Aorta (tissue), 5 donors: ENCODE measurements at regions not wholly inside any gene's neighbourhood (a gene's known extent, or its start where the extent isn't known, plus 50 kb on each side); places are given as distances from the start of the nearest gene placed in this dataset.
"Not testable (repeated sequence)": the region's sequence is repeated elsewhere in the genome, so short reads cannot be mapped to it uniquely, and the experiment has no call there.

ENCODE experiments used
- ATAC-seq: fragments of 200-7000 bp; cut with Tn5 transposase; one replicate; pipeline ENCODE4 v1.9.1; 2022; ENCODE audit warnings: moderate library complexity; ENCODE audit not compliant: low FRiP score
- DNase-seq, 2 donors: peaks; one replicate each; pipeline ENCODE4 v3.0.0-alpha.2; 2020
- H3K27ac ChIP-seq, 2 donors: one replicate each; pipeline ENCODE4 v1.5.1; 2013; ENCODE audit warnings: low read length in 2 of 2, mild to moderate bottlenecking in 2 of 2, moderate library complexity in 2 of 2, control low read depth in 1 of 2, inconsistent platforms in 1 of 2, low read depth in 1 of 2
- H3K27me3 ChIP-seq, 2 donors: one replicate each; pipeline ENCODE4 v1.6.1; 2013; ENCODE audit warnings: control low read depth in 1 of 2, low read length in 1 of 2, mild to moderate bottlenecking in 1 of 2, moderate library complexity in 1 of 2; ENCODE audit not compliant: insufficient read depth in 2 of 2, control insufficient read depth in 1 of 2
- H3K36me3 ChIP-seq, 2 donors: one replicate each; pipeline ENCODE4 v1.6.1; 2013; ENCODE audit warnings: control low read depth in 1 of 2, low read length in 1 of 2, mild to moderate bottlenecking in 1 of 2; ENCODE audit not compliant: insufficient read depth in 2 of 2, control insufficient read depth in 1 of 2
- H3K4me1 ChIP-seq, 2 donors: one replicate each; pipeline ENCODE4 v1.6.1; 2013; ENCODE audit warnings: low read length in 2 of 2, control low read depth in 1 of 2, mild to moderate bottlenecking in 1 of 2, moderate library complexity in 1 of 2; ENCODE audit not compliant: insufficient read depth in 2 of 2, control insufficient read depth in 1 of 2
- H3K4me3 ChIP-seq, 2 donors: one replicate each; pipeline ENCODE4 v1.5.1; 2013; ENCODE audit warnings: low read length in 2 of 2, control low read depth in 1 of 2, mild to moderate bottlenecking in 1 of 2
- H3K9me3 ChIP-seq: one replicate; pipeline ENCODE4 v1.6.1; 2013; ENCODE audit warnings: mild to moderate bottlenecking, low read length; ENCODE audit not compliant: control insufficient read depth
- WGBS, 2 donors: extraction: QIAGEN DNeasy Blood & Tissue Kit; methylation state at CpG; one replicate each; pipeline ENCODE4 v1.1.7; 2013; 5-methylcytosine and 5-hydroxymethylcytosine counted together
- intact Hi-C, 2 donors: fragments of 100-400 bp; cut with DNase I; formaldehyde crosslinking; loops; one replicate each; pipeline versions ENCODE4 v1.14.2 to v1.15.0; 2022
- donor health status: healthy with polysubstance abuse.
- donor health status: Bipolar disorder and iron deficiency.
- donor health status: DM: no; HTN: no; CAD: no.
- donor health status: DM: no; HTN: no; CAD: no.
- donor health status: DM: yes; HTN: yes; CAD: no.

GRCh38 chr5:157983906-157984551, 125.1 kb upstream of the CLINT1 start:
- no peak overlapping the region for H3K4me3 ChIP-seq
- no peak for DNase-seq
- H3K27me3 ChIP-seq, result no peaks in the 10 kb centered on the region
- no peak overlapping the region for H3K27ac ChIP-seq
- no peak for ATAC-seq
- no peaks in the 10 kb centered on the region for H3K4me1 ChIP-seq
- no peaks in the 10 kb centered on the region for H3K36me3 ChIP-seq
- intact Hi-C loops, result no loop called here
- no peaks in the 10 kb centered on the region for H3K9me3 ChIP-seq
- WGBS, 2 donors, result 50 to 73% methylated on average over 3 of the region's 3 CpGs

GRCh38 chr5:157978061-157978460, 119.1 kb upstream of the CLINT1 start:
- Histone ChIP-seq H3K27ac (no peak overlapping the region), H3K4me3 (no peak overlapping the region), H3K4me1 (no peaks in the 10 kb centered on the region), H3K9me3 (no peaks in the 10 kb centered on the region), H3K27me3 (peaks cover 0 to 2% of the 10 kb centered on the region in 2 donors), H3K36me3 (no peaks in the 10 kb centered on the region)
- ATAC-seq (no peak), DNase-seq (no peak)
- WGBS, 2 donors, result 95 to 97% methylated on average over 2 of the region's 2 CpGs
- intact Hi-C loops, result no loop called here

GRCh38 chr5:157976429-157976828, 117.5 kb upstream of the CLINT1 start:
- no peak for ATAC-seq
- H3K4me3 ChIP-seq, result no peak overlapping the region
- no peaks in the 10 kb centered on the region for H3K9me3 ChIP-seq
- DNase-seq, result no peak
- no peaks in the 10 kb centered on the region for H3K4me1 ChIP-seq
- peaks cover 0 to 2% of the 10 kb centered on the region in 2 donors for H3K27me3 ChIP-seq
- no peaks in the 10 kb centered on the region for H3K36me3 ChIP-seq
- no peak overlapping the region for H3K27ac ChIP-seq
- intact Hi-C loops, result no loop called here

- Histone ChIP-seq H3K27ac (no peak overlapping the region), H3K4me3 (no peak overlapping the region), H3K27me3 (peaks cover 0 to 2% of the 10 kb centered on the region in 2 donors), H3K4me1 (no peaks in the 10 kb centered on the region), H3K9me3 (no peaks in the 10 kb centered on the region), H3K36me3 (no peaks in the 10 kb centered on the region)
- no peak for DNase-seq
- WGBS, 2 donors, result 92 to 93% methylated on average over 6 of the region's 6 CpGs
- intact Hi-C loops, result no loop called here
- ATAC-seq, result no peak
Measured at GRCh38 chr5:157972579-157972978, 113.6 kb upstream of the CLINT1 start.

- Histone ChIP-seq H3K4me1 (no peaks in the 10 kb centered on the region), H3K36me3 (no peaks in the 10 kb centered on the region), H3K4me3 (no peak overlapping the region), H3K9me3 (no peaks in the 10 kb centered on the region), H3K27ac (peak overlapping the region in 1 of 2 donors; percentile 32), H3K27me3 (peaks cover 0 to 2% of the 10 kb centered on the region in 2 donors)
- WGBS, 2 donors, result 5 to 10% methylated on average over 5 of the region's 5 CpGs
- DNase-seq, result no peak
- intact Hi-C loops, result no loop called here
- ATAC-seq, result peak; percentile 63
Measured at GRCh38 chr5:157971571-157972216, 112.7 kb upstream of the CLINT1 start.

- H3K27ac ChIP-seq, H3K4me3 ChIP-seq, H3K36me3 ChIP-seq, ATAC-seq, H3K9me3 ChIP-seq, DNase-seq, H3K27me3 ChIP-seq, H3K4me1 ChIP-seq, intact Hi-C loops: not testable (repeated sequence)
- WGBS, 2 donors, result 67 to 95% methylated on average over 3 to 6 of the region's 6 CpGs
Measured at GRCh38 chr5:157968570-157968969, 109.6 kb upstream of the CLINT1 start.

- no peak for DNase-seq
- no peak for ATAC-seq
- peaks cover 0 to under 1% of the 10 kb centered on the region in 2 donors for H3K4me1 ChIP-seq
- no peak overlapping the region for H3K27ac ChIP-seq
- intact Hi-C loops, result no loop called here
- H3K36me3 ChIP-seq, result no peaks in the 10 kb centered on the region
- no peaks in the 10 kb centered on the region for H3K9me3 ChIP-seq
- no peaks in the 10 kb centered on the region for H3K27me3 ChIP-seq
- WGBS, 2 donors, result 92% methylated on average over 9 of the region's 9 CpGs
- no peak overlapping the region for H3K4me3 ChIP-seq
Measured at GRCh38 chr5:157965989-157966388, 107.0 kb upstream of the CLINT1 start.

GRCh38 chr5:157965040-157965678, 106.2 kb upstream of the CLINT1 start:
- DNase-seq (no peak), ATAC-seq (no peak)
- H3K27ac ChIP-seq, result no peak overlapping the region
- H3K4me1 ChIP-seq, result peaks cover 0 to 1% of the 10 kb centered on the region in 2 donors
- no peak overlapping the region for H3K4me3 ChIP-seq
- no peaks in the 10 kb centered on the region for H3K27me3 ChIP-seq
- no peaks in the 10 kb centered on the region for H3K9me3 ChIP-seq
- H3K36me3 ChIP-seq, result no peaks in the 10 kb centered on the region
- intact Hi-C loops, result no loop called here
- 48 to 53% methylated on average over 2 of the region's 2 CpGs for WGBS, 2 donors

- intact Hi-C loops, result no loop called here
- ATAC-seq (no peak), DNase-seq (no peak)
- Histone ChIP-seq H3K27me3 (no peaks in the 10 kb centered on the region), H3K36me3 (no peaks in the 10 kb centered on the region), H3K4me1 (peaks cover 0 to 1% of the 10 kb centered on the region in 2 donors), H3K9me3 (no peaks in the 10 kb centered on the region), H3K4me3 (no peak overlapping the region), H3K27ac (no peak overlapping the region)
- WGBS, 2 donors, result 87% methylated on average over 4 of the region's 4 CpGs
Measured at GRCh38 chr5:157963761-157964160, 104.8 kb upstream of the CLINT1 start.
